ENCODE measurements at regions not wholly inside any gene's neighbourhood (a gene's known extent, or its start where the extent isn't known, plus 50 kb on each side); places are given as distances from the start of the nearest gene placed in this dataset.

DNA sequence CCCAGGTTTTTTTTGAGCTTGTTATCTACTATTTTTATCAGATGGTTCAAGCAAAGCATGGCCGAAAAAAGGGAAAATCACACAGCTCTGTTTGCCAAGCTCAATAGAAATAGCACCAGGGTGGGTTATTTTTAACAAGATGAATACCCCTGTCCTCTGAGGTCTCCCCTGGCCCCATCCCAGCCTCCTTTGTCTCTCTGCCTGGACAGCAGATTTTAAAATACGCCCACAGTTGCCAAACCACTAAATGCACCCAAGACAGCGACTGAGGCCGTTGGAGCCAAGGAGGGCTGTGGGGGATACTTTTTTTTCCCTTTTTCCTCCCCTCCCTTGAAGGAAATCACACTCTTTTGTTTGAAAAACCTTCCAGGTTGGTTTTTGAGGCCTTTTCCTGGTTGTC is 106.6 kb downstream of the VEGFA start:
- Histone ChIP-seq H3K9me3 (no peaks in the 10 kb centered on the region), H3K4me3 (no peak overlapping the region), H3K4me1 (no peaks in the 10 kb centered on the region), H3K36me3 (ENCODE audit: low read depth, missing control alignments) (no peaks in the 10 kb centered on the region), H3K27me3 (no peaks in the 10 kb centered on the region), H3K27ac (no peak overlapping the region)
- no peak for DNase-seq
- WGBS, 2 donors: 80 to 84% methylated on average over 4 of the region's 4 CpGs
- TF ChIP-seq, protein P1, sequence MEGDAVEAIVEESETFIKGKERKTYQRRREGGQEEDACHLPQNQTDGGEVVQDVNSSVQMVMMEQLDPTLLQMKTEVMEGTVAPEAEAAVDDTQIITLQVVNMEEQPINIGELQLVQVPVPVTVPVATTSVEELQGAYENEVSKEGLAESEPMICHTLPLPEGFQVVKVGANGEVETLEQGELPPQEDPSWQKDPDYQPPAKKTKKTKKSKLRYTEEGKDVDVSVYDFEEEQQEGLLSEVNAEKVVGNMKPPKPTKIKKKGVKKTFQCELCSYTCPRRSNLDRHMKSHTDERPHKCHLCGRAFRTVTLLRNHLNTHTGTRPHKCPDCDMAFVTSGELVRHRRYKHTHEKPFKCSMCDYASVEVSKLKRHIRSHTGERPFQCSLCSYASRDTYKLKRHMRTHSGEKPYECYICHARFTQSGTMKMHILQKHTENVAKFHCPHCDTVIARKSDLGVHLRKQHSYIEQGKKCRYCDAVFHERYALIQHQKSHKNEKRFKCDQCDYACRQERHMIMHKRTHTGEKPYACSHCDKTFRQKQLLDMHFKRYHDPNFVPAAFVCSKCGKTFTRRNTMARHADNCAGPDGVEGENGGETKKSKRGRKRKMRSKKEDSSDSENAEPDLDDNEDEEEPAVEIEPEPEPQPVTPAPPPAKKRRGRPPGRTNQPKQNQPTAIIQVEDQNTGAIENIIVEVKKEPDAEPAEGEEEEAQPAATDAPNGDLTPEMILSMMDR (IDR thresholded peaks at IDR 0.05): no peak
- TF ChIP-seq POLR2A (IDR thresholded peaks at IDR 0.05): no peak
- intact Hi-C loops (cut with DNase I; ENCODE audit: low total_unique reads): no loop called here

DNA sequence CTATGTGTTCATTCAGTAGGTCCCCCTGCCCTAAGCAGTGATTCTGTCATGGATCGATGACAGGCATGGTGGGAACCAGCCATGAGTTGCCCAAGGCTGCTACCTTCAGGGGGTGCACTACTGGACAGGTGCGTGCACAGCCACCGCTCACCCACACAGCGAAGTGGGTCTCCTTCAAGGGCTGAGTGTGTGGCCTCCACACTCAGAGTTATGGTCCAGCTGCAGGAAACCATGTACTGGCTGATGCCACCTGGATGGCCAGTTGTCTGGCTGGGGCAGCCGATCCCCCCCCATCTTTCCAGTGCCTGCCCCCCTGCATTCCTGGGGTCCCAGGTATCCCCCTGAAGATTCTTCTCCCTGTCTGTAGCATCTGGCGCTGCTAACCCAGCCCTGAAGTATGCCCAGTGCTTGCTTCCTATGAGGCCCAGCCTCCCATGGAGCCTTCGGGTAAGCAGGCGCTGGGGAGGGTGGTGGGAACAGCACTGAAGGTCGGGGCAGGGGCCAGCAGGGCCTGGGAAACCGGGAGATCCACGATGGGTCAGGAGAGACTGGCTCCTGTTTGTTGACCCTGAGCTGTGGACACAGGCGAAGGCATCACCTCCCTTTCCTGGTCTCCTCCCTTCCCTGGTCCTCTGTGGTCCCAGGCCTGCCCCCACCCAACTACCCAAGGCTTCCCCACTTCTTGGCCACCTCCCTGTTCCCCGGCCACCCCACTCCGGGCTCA is 106.0 kb downstream of the VEGFA start:
- intact Hi-C loops (cut with DNase I; ENCODE audit: low total_unique reads): no loop called here
- DNase-seq: no peak
- Histone ChIP-seq H3K4me3 (no peak overlapping the region), H3K9me3 (no peaks in the 10 kb centered on the region), H3K36me3 (ENCODE audit: low read depth, missing control alignments) (no peaks in the 10 kb centered on the region), H3K4me1 (no peaks in the 10 kb centered on the region), H3K27me3 (no peaks in the 10 kb centered on the region), H3K27ac (no peak overlapping the region)
- 78 to 86% methylated on average over 9 to 14 of the region's 14 CpGs for WGBS, 2 donors
- no peak for TF ChIP-seq POLR2A (IDR thresholded peaks at IDR 0.05)
- TF ChIP-seq, protein P1 (IDR thresholded peaks at IDR 0.05): no peak

DNA sequence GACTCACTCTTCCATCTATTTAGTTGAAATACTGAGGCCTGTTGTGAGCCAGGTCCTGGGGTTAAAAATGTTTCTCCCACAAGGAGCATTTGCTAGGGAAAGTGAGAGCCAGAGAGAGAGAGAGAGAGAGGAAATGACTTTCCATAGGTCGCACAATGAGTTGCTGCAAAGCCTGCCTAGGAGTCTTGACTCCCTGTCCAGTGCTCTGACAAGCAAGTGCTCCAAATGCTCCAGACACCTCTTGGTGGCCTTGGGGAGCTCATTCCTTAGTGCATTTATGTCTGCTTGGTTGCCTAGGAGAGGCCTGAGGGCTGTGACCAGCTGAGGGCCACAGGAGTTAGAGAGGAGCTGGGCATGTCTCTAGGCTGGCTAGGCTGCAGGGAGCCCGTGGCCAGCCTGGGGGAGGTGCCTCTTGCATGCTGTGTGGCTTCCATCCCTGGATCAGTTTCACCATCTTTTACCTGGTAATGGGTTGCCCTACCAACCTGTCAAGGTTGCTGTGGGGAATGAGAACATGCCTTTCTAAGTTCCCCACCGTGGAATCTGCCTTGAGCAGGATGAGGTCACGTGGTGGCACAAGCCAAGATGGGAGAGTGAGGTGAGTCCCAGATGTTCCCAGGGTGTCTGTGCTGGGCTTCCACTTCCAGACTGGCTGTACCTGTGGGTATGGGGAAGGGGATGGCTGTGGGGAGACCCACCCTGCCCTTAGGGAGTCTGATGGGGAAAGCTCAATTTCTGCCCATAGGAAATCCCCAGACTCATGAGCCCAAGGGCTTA is 105.0 kb downstream of the VEGFA start:
- TF ChIP-seq, protein P1 (IDR thresholded peaks at IDR 0.05): no peak
- no peak for TF ChIP-seq POLR2A (IDR thresholded peaks at IDR 0.05)
- H3K27ac ChIP-seq: no peak overlapping the region
- 83 to 93% methylated on average over 3 to 4 of the region's 4 CpGs for WGBS, 2 donors

DNA sequence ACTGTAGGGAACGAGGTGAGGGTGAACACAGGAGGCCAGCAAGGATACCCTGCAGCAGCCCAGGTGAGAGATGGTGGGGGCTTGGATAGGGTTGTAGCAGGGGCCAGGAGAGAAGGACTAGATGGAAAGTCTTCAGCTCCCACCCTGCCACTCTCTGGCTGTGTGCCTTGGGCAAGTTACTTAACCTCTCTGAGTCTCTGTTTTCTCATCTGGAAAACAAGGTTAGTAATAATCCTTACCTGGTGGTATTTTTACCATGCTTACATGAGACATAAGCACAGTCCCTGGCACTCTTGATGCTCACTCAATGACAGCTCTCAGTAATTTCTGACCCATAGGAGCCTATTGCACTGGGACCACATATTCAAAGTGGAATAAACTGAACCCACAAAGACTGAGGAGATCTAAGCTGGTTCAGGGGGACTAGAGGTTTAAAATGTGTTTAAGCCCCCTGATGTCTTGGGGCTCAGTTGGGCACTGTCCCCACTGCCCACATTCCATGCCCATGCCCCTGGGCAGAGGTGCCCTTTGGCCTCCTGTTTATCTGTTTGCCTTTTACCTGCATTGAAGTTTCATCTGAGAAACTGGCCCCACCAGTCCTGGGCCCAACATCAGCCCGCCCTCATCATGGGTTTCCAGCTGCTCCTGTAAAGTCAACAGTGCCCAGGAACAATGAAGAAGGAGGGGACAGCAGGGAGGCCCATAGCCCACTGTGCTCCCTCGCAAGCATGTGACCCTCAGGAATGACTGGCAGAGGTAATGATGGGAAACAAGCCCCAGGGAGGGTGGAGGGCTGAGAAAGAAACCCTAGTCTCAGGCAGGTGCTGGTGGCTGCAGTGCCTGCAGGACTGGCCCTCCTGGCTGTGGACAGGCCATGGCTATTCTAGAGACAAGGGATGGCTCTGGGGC is 104.0 kb downstream of the VEGFA start:
- H3K9me3 ChIP-seq: no peaks in the 10 kb centered on the region
- WGBS, 2 donors: 89 to 91% methylated on average over 3 of the region's 3 CpGs
- TF ChIP-seq POLR2A (IDR thresholded peaks at IDR 0.05): no peak
- TF ChIP-seq, protein P1 (IDR thresholded peaks at IDR 0.05): no peak
- H3K27ac ChIP-seq: no peak overlapping the region
- intact Hi-C loops (cut with DNase I; ENCODE audit: low total_unique reads): no loop called here
- no peaks in the 10 kb centered on the region for H3K4me1 ChIP-seq
- DNase-seq: no peak
- H3K36me3 ChIP-seq (ENCODE audit: low read depth, missing control alignments): no peaks in the 10 kb centered on the region
- no peak overlapping the region for H3K4me3 ChIP-seq
- H3K27me3 ChIP-seq: no peaks in the 10 kb centered on the region

More for the DNA sequence above, 105.0 kb downstream of the VEGFA start:
- H3K4me1 ChIP-seq: no peaks in the 10 kb centered on the region
- H3K4me3 ChIP-seq: no peak overlapping the region
- no peak for DNase-seq
- intact Hi-C loops (cut with DNase I; ENCODE audit: low total_unique reads): no loop called here
- no peaks in the 10 kb centered on the region for H3K9me3 ChIP-seq
- no peaks in the 10 kb centered on the region for H3K36me3 ChIP-seq (ENCODE audit: low read depth, missing control alignments)
- no peaks in the 10 kb centered on the region for H3K27me3 ChIP-seq
